ENCODE measurements at regions not wholly inside any gene's neighbourhood (a gene's known extent, or its start where the extent isn't known, plus 50 kb on each side); places are given as distances from the start of the nearest gene placed in this dataset.

- TF ChIP-seq CTCF (IDR thresholded peaks at IDR 0.05) (no peak), POLR2AphosphoS5 (IDR thresholded peaks at IDR 0.05) (no peak), POLR2A (IDR thresholded peaks at IDR 0.05) (no peak)
Observed at GRCh38 chr3:27639271-27639670, 82.9 kb downstream of the EOMES start.
